SU-DHL-6 (cell line): ENCODE measurements at regions not wholly inside any gene's neighbourhood (a gene's known extent, or its start where the extent isn't known, plus 50 kb on each side); places are given as distances from the start of the nearest gene placed in this dataset.

Experiments
- CTCF ChIP-seq: fragments of 200-600 bp; sonication (generic); IDR thresholded peaks from one replicate; pipeline ENCODE4 v1.5.1; 2017; ENCODE audit warnings: antibody characterized with exemption, mild to moderate bottlenecking, low read length, moderate library complexity; ENCODE audit not compliant: insufficient read depth, poor library complexity, severe bottlenecking
- EZH2phosphoT487 ChIP-seq: fragments of 200-600 bp; sonication (generic), shearing (Covaris generic); conservative IDR thresholded peaks from 2 replicates; pipeline ENCODE4 v1.6.1; 2018; ENCODE audit warnings: mild to moderate bottlenecking, antibody characterized with exemption, low read length, moderate library complexity, mixed read lengths

- no peak for TF ChIP-seq CTCF
- TF ChIP-seq EZH2phosphoT487, result no peak
These were observed 94.3 kb upstream of the NOX3 start for GRCh38 chr6:155549928-155550327.
